Neuronal stem cell (in vitro differentiated cells): ENCODE measurements at regions not wholly inside any gene's neighbourhood (a gene's known extent, or its start where the extent isn't known, plus 50 kb on each side); places are given as distances from the start of the nearest gene placed in this dataset.

Source experiments
- DNase-seq: peaks from one replicate; pipeline ENCODE4 v3.0.0-alpha.2; 2013; ENCODE audit warnings: low spot score
- H2AFZ ChIP-seq: one replicate; pipeline ENCODE4 v1.6.1; 2013; ENCODE audit warnings: mild to moderate bottlenecking, low read length, inconsistent platforms
- H2AK5ac ChIP-seq: 2 replicates; pipeline ENCODE4 v1.6.1; 2013; ENCODE audit warnings: low read depth, mild to moderate bottlenecking, inconsistent platforms, low read length, moderate library complexity, mixed read lengths
- H2BK120ac ChIP-seq: 2 replicates; pipeline ENCODE4 v1.6.1; 2013; ENCODE audit warnings: low read depth, mild to moderate bottlenecking, inconsistent platforms, low read length, moderate library complexity, mixed read lengths
- H2BK12ac ChIP-seq: one replicate; pipeline ENCODE4 v1.6.1; 2013; ENCODE audit warnings: low read length, inconsistent platforms
- H2BK15ac ChIP-seq: 2 replicates; pipeline ENCODE4 v1.6.1; 2013; ENCODE audit warnings: mild to moderate bottlenecking, low read length, inconsistent platforms, mixed read lengths
- H2BK5ac ChIP-seq: one replicate; pipeline ENCODE4 v1.6.1; 2013; ENCODE audit warnings: inconsistent platforms, mild to moderate bottlenecking, low read length, moderate library complexity
- H3K14ac ChIP-seq: one replicate; pipeline ENCODE4 v1.6.1; 2013; ENCODE audit warnings: low read length, inconsistent platforms
- H3K18ac ChIP-seq: 2 replicates; pipeline ENCODE4 v1.6.1; 2013; ENCODE audit warnings: low read length, inconsistent platforms
- H3K23ac ChIP-seq: 2 replicates; pipeline ENCODE4 v1.6.1; 2013; ENCODE audit warnings: low read depth, mild to moderate bottlenecking, mixed read lengths, low read length, inconsistent platforms; ENCODE audit not compliant: poor library complexity
- H3K27ac ChIP-seq: replicated peaks from 3 replicates; pipeline ENCODE4 v1.5.1; 2013; ENCODE audit warnings: low read length, inconsistent platforms
- H3K27me3 ChIP-seq, 3 experiments: 2 replicates each; pipeline ENCODE4 v1.6.1; 2013; ENCODE audit warnings: low read length in 3 of 3, mild to moderate bottlenecking in 2 of 3, inconsistent platforms in 1 of 3, low read depth in 1 of 3, mixed read lengths in 1 of 3, moderate library complexity in 1 of 3; ENCODE audit not compliant: control insufficient read depth in 3 of 3, insufficient read depth in 3 of 3
- H3K36me3 ChIP-seq, 2 donors: replicated peaks in 1 of 2; 2 replicates each; pipeline ENCODE4 v1.6.1; 2013; ENCODE audit warnings: low read length in 2 of 2; ENCODE audit not compliant: control insufficient read depth in 2 of 2, insufficient read depth in 2 of 2
- H3K4ac ChIP-seq: 2 replicates; pipeline ENCODE4 v1.6.1; 2013; ENCODE audit warnings: inconsistent platforms, mild to moderate bottlenecking, low read length, moderate library complexity
- H3K4me1 ChIP-seq, 2 donors: 1 replicate in 1 of 2; 2 replicates in 1 of 2; pipeline ENCODE4 v1.6.1; 2013; ENCODE audit warnings: low read length in 2 of 2, low read depth in 1 of 2; ENCODE audit not compliant: control insufficient read depth in 2 of 2, insufficient read depth in 1 of 2
- H3K4me2 ChIP-seq: one replicate; pipeline ENCODE4 v1.6.1; 2013; ENCODE audit warnings: mild to moderate bottlenecking, low read length, inconsistent platforms; ENCODE audit not compliant: insufficient read depth, poor library complexity, severe bottlenecking
- H3K4me3 ChIP-seq, 2 donors: 2 replicates each; pipeline ENCODE4 v1.5.1; 2013; ENCODE audit warnings: low read length in 2 of 2, mild to moderate bottlenecking in 2 of 2, inconsistent platforms in 1 of 2, moderate library complexity in 1 of 2
- H3K79me1 ChIP-seq: one replicate; pipeline ENCODE4 v1.6.1; 2013; ENCODE audit warnings: low read depth, mild to moderate bottlenecking, inconsistent platforms, low read length, moderate library complexity
- H3K9ac ChIP-seq: one replicate; pipeline ENCODE4 v1.6.1; 2013; ENCODE audit warnings: mild to moderate bottlenecking, low read depth, low read length, inconsistent platforms; ENCODE audit not compliant: poor library complexity
- H3K9me3 ChIP-seq, 2 donors: replicated peaks in 1 of 2; 2 replicates each; pipeline versions ENCODE3 to v1.6.1; 2013; ENCODE audit warnings: low read length in 2 of 2, mild to moderate bottlenecking in 2 of 2, inconsistent platforms in 1 of 2, low read depth in 1 of 2, mixed read lengths in 1 of 2, moderate library complexity in 1 of 2; ENCODE audit not compliant: control insufficient read depth in 2 of 2, insufficient read depth in 1 of 2
- H4K8ac ChIP-seq: one replicate; pipeline ENCODE4 v1.6.1; 2013; ENCODE audit warnings: low read depth, mild to moderate bottlenecking, inconsistent platforms, low read length, moderate library complexity
- H4K91ac ChIP-seq: one replicate; pipeline ENCODE4 v1.6.1; 2013; ENCODE audit warnings: low read length, low read depth, mild to moderate bottlenecking, inconsistent platforms; ENCODE audit not compliant: poor library complexity
- WGBS, 2 donors: extraction: QIAGEN DNeasy Blood & Tissue Kit; methylation state at CpG; one replicate each; pipeline ENCODE4 v1.1.7; 2013; ENCODE audit warnings: missing lambda C conversion rate in 2 of 2, mixed read lengths in 1 of 2; ENCODE audit not compliant: insufficient read length in 2 of 2, insufficient replicate concordance in 1 of 2; ENCODE audit errors: extremely low coverage in 2 of 2; 5-methylcytosine and 5-hydroxymethylcytosine counted together

DNA sequence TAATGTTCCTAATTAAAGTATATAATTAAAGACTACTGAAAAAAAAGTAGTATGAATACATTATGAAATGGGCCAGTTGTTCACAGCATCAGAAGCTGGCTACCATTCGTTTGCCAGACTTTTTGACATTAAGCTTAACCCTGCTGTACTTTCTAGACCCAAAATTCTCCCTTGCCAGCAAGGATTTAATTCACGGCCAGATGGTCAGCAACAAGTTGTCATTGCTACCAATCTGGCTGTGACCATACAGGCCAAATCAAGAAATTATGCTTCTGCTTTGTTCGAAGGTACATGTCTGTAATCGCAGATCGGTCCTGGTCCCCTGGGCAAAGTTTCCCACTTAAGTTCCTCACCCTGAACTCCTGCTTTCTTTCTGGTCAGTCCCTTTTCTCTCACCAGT, 217.7 kb upstream of the ATXN7L3B start:
- Histone ChIP-seq H3K27me3 (no peaks in the 10 kb centered on the region), H2BK12ac (no peak overlapping the region), H4K8ac (no peak overlapping the region), H3K27ac (no peak overlapping the region), H3K23ac (no peak overlapping the region), H2BK5ac (no peak overlapping the region), H3K4ac (no peak overlapping the region), H3K4me1 (no peaks in the 10 kb centered on the region), H3K4me3 (no peak overlapping the region), H2AFZ (no peak overlapping the region), H3K9me3 (peaks cover 0 to 2% of the 10 kb centered on the region in 2 donors), H3K79me1 (no peaks in the 10 kb centered on the region), H4K91ac (no peak overlapping the region), H2BK120ac (no peak overlapping the region), H3K14ac (no peak overlapping the region), H3K36me3 (no peaks in the 10 kb centered on the region), H3K4me2 (no peak overlapping the region), H3K9ac (no peak overlapping the region), H2AK5ac (no peak overlapping the region), H2BK15ac (no peak overlapping the region), H3K18ac (no peak overlapping the region)
- no CpG with 5 or more reads among the region's 5 CpGs for WGBS, 2 donors
- no peak for DNase-seq

DNA sequence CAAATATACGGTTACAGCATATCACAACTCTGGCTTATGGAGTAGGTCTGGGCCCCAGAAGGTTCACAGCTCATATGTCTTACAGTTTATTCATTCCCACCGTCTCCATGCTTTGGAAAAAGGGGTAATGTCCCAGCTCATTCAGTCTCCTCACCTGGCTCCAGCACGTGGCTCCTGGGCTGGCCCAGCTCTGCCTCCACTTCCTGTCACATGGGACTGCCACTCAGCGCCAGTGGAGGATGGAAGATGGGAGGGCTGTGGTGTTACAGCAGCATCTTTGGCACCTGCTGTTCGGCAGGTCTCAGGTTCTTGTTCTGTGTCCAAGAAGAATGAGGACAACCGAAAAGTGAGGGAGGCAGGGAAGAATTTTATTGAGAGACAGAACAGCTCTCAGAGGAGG, 216.3 kb upstream of the ATXN7L3B start:
- Histone ChIP-seq H3K4me3 (peak overlapping the region in 1 of 2 donors; percentile 48), H2BK15ac (no peak overlapping the region), H2AK5ac (no peak overlapping the region), H2BK12ac (no peak overlapping the region), H3K4ac (no peak overlapping the region), H3K4me2 (no peak overlapping the region), H3K14ac (peak overlapping the region; percentile 84), H2BK120ac (no peak overlapping the region), H3K4me1 (no peaks in the 10 kb centered on the region), H3K36me3 (no peaks in the 10 kb centered on the region), H4K91ac (no peak overlapping the region), H4K8ac (no peak overlapping the region), H3K27me3 (no peaks in the 10 kb centered on the region), H2BK5ac (peak overlapping the region; percentile 39), H3K79me1 (no peaks in the 10 kb centered on the region), H3K9ac (peak overlapping the region; percentile 30), H3K9me3 (peaks cover 0 to 2% of the 10 kb centered on the region in 2 donors), H2AFZ (no peak overlapping the region), H3K23ac (peak overlapping the region; percentile 55), H3K27ac (no peak overlapping the region), H3K18ac (no peak overlapping the region)
- DNase-seq, result no peak
- no CpG with 5 or more reads among the region's 6 CpGs for WGBS, 2 donors

DNA sequence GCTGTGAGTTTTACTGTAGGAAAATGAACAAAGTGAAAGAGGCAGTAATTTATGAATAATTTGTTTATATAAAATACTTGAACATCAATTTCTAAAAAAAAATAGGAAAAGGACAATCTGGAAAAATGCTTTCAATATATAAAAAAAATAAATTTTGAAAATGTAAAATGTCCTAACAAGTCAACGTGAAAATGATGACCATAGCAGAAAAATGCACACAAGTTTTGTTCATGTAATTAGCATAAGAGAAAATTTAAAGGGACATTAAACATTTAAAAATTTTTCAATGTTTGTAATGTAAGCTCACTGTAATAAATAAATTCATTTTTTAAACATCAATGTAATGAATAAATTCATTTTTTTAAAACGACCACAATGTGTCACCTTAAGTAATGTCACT, 214.8 kb upstream of the ATXN7L3B start:
- no peak overlapping the region for H3K27ac ChIP-seq
- H4K91ac ChIP-seq, result no peak overlapping the region
- no peaks in the 10 kb centered on the region for H3K36me3 ChIP-seq
- no peak overlapping the region for H3K23ac ChIP-seq
- H2BK15ac ChIP-seq, result no peak overlapping the region
- no peak overlapping the region for H2BK120ac ChIP-seq
- H2AK5ac ChIP-seq, result no peak overlapping the region
- H2BK5ac ChIP-seq, result no peak overlapping the region
- H3K27me3 ChIP-seq, result no peaks in the 10 kb centered on the region
- H3K9me3 ChIP-seq, result peaks cover 0 to 2% of the 10 kb centered on the region in 2 donors
- no peak overlapping the region for H3K14ac ChIP-seq
- H3K79me1 ChIP-seq, result no peaks in the 10 kb centered on the region
- no peaks in the 10 kb centered on the region for H3K4me1 ChIP-seq
- no CpG with 5 or more reads among the region's 2 CpGs for WGBS, 2 donors
- no peak overlapping the region for H3K18ac ChIP-seq
- H2BK12ac ChIP-seq, result no peak overlapping the region
- no peak overlapping the region for H4K8ac ChIP-seq
- H3K4me2 ChIP-seq, result no peak overlapping the region
- no peak overlapping the region for H3K4me3 ChIP-seq
- no peak overlapping the region for H3K4ac ChIP-seq
- no peak overlapping the region for H2AFZ ChIP-seq
- DNase-seq, result no peak
- no peak overlapping the region for H3K9ac ChIP-seq

DNA sequence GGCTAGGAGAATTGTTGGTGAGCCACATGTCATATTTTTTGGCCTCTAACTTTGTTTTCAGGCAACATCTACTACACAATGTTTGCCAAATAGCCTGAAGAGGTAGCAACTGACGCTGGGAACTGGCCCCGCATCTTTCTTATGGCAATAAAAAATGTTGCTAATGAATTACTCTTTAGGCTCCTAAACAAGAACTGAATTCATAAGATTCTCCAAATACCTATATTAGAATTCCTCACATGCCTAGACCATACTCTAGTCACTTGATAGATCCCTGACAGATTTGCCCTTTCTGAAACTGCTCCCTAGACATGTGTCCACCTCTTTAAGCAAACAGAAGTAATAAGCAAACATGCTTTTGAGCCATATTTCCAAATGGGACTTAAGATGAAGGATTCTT, 209.0 kb upstream of the ATXN7L3B start:
- no peak overlapping the region for H4K91ac ChIP-seq
- no CpG with 5 or more reads among the region's 2 CpGs for WGBS, 2 donors
- H4K8ac ChIP-seq, result no peak overlapping the region
- H2BK12ac ChIP-seq, result no peak overlapping the region
- H3K27ac ChIP-seq, result no peak overlapping the region
- H3K14ac ChIP-seq, result no peak overlapping the region
- DNase-seq, result no peak
- H3K4ac ChIP-seq, result no peak overlapping the region
- no peaks in the 10 kb centered on the region for H3K27me3 ChIP-seq
- no peak overlapping the region for H3K18ac ChIP-seq
- no peak overlapping the region for H2AK5ac ChIP-seq
- no peak overlapping the region for H3K9ac ChIP-seq
- H3K9me3 ChIP-seq, result no peaks in the 10 kb centered on the region
- H2BK15ac ChIP-seq, result no peak overlapping the region
- no peak overlapping the region for H2AFZ ChIP-seq
- no peaks in the 10 kb centered on the region for H3K36me3 ChIP-seq
- no peak overlapping the region for H3K4me3 ChIP-seq
- H3K79me1 ChIP-seq, result no peaks in the 10 kb centered on the region
- no peaks in the 10 kb centered on the region for H3K4me1 ChIP-seq
- H3K23ac ChIP-seq, result no peak overlapping the region
- H2BK120ac ChIP-seq, result no peak overlapping the region
- no peak overlapping the region for H3K4me2 ChIP-seq
- no peak overlapping the region for H2BK5ac ChIP-seq
